Fibroblast of the aortic adventitia (primary cell): ENCODE measurements at regions not wholly inside any gene's neighbourhood (a gene's known extent, or its start where the extent isn't known, plus 50 kb on each side); places are given as distances from the start of the nearest gene placed in this dataset.

Source experiments
- DNase-seq: peaks from one replicate; pipeline ENCODE4 v3.0.0-alpha.2; 2010; ENCODE audit warnings: low read depth
- H3K4me3 ChIP-seq: 2 replicates; pipeline ENCODE4 v1.5.1; 2011; ENCODE audit warnings: low read depth, mild to moderate bottlenecking, control low read depth, low read length, moderate library complexity
- CTCF ChIP-seq: IDR thresholded peaks from 2 replicates; pipeline ENCODE4 v1.5.1; 2011; ENCODE audit warnings: mild to moderate bottlenecking, low read length, control low read depth, inconsistent platforms; ENCODE audit not compliant: insufficient read depth

GRCh38 chr4:153943738-153944415, 155.0 kb upstream of the SFRP2 start:
- no peak for DNase-seq
- no peak for TF ChIP-seq CTCF
- no peak overlapping the region for H3K4me3 ChIP-seq

- H3K4me3 ChIP-seq: no peak overlapping the region
- TF ChIP-seq CTCF: no peak
- no peak for DNase-seq
Observed at GRCh38 chr4:153940916-153941315, 152.0 kb upstream of the SFRP2 start.

- TF ChIP-seq CTCF: no peak
- H3K4me3 ChIP-seq: no peak overlapping the region
- DNase-seq: no peak
Observed at GRCh38 chr4:153939570-153939969, 150.7 kb upstream of the SFRP2 start.

- H3K4me3 ChIP-seq: no peak overlapping the region
- DNase-seq: no peak
- TF ChIP-seq CTCF: no peak
Observed at GRCh38 chr4:153938994-153939393, 150.1 kb upstream of the SFRP2 start.

GRCh38 chr4:153937289-153937688, 148.4 kb upstream of the SFRP2 start:
- DNase-seq: no peak
- H3K4me3 ChIP-seq: no peak overlapping the region
- TF ChIP-seq CTCF: no peak

GRCh38 chr4:153936121-153936520, 147.2 kb upstream of the SFRP2 start:
- no peak for TF ChIP-seq CTCF
- no peak for DNase-seq
- H3K4me3 ChIP-seq: no peak overlapping the region

GRCh38 chr4:153934688-153935017, 145.8 kb upstream of the SFRP2 start:
- DNase-seq: no peak
- no peak for TF ChIP-seq CTCF

More at GRCh38 chr4:153934688-153935017, 145.8 kb upstream of the SFRP2 start:
- H3K4me3 ChIP-seq: no peak overlapping the region
